ENCODE measurements at regions not wholly inside any gene's neighbourhood (a gene's known extent, or its start where the extent isn't known, plus 50 kb on each side); places are given as distances from the start of the nearest gene placed in this dataset.

DNA sequence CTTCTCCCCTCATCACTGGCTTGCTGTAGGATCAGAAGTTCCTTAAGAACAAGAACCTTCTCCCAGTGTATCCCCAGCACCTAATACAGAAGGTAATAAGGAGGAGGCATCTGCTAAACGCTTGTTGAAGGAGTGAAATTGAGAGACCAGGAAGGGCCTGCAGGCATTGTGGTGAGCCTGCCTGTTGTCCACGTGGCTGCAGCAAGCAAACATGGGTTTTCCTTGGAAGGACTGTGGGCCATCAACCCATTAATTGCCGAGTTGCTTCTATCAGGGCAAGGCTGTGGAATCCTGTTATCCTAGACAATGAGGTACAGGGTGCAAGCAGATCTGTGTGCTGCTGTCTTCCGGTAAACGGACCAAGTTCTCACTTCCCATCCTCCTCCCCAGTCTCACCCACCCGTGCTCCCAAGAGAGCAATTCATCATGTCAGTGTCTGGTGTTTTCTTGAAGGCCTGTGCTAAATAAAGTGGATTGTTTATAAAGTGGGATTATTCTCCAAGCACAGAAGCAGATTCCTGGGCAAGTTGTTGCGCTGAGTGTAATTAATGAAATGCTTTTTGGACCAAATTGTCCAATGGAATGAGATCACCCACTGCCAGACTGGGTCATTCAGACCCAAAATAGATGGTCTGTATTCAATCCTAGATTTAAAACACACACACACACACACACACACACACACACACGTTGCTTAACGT lies 164.6 kb upstream of the CDYL start:
- peak; percentile 30 for DNase-seq (ENCODE audit: low read depth)
- H3K4me3 ChIP-seq (ENCODE audit: low read depth, low read length) = no peak overlapping the region
- TF ChIP-seq POLR2A (IDR thresholded peaks at IDR 0.05; ENCODE audit: extremely low read depth, insufficient read length) (no peak), MYC (IDR thresholded peaks at IDR 0.05; ENCODE audit: low read depth, low read length) (no peak)

DNA sequence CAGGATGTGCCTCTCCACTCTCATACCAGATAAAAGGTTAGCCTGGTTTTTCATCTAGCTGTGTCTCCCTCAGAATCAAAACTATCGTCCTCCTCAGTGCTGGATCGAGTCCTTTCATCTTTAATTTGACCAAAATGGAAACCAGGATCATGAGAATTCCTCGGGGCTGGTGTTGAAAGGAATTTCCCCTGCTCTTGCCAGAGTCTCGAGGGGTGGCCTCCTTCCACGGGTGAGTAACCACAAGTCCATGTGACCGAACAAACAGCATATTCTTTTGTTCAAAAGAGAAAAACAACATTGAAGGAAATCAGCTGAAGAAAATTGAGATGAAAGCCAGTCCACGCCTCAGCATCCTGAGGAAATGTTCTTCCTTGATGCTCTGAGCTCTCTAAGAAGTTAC lies 165.9 kb upstream of the CDYL start:
- no peak overlapping the region for H3K4me3 ChIP-seq (ENCODE audit: low read depth, low read length)
- DNase-seq (ENCODE audit: low read depth) = no peak
- TF ChIP-seq, protein P1, sequence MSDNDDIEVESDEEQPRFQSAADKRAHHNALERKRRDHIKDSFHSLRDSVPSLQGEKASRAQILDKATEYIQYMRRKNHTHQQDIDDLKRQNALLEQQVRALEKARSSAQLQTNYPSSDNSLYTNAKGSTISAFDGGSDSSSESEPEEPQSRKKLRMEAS (IDR thresholded peaks at IDR 0.05; ENCODE audit: low read depth, low read length) = no peak

DNA sequence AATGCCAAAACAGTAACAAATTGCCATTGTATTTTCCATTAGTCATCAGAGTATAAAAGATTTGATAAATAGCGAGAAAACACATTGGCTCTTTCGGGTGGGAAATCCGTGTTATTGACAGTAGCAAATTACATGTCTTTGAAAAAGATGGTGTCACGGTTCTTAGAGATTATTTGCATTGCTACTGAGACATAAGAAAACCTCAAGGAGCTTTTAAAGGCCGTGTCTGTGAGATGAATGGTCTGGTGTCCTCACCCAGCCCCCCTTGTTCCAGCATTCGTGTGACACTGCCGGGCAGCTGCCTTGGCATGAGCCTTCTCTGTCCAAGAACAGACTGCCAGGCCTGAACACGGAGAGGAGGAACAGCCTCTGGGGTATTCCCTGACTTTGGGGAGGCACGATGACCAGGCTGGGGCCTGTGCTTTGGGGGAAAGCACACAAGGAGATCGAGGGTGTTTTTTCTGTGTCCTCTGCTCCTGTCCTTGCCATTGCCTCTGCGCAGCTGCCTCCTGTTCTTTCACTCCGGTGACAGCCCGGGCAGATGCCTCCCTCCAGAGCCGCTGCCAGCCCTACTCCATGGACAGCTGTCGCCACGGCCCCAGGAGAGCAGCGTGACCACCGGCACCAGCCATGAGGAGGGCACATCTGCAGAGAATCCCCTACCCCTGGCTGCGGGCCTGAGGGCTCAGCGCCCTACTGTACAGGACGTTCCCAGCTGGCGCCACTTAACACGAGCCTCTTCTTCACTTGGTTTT lies 167.7 kb upstream of the CDYL start:
- no peak for TF ChIP-seq MYC (IDR thresholded peaks at IDR 0.05; ENCODE audit: low read depth, low read length)
- TF ChIP-seq, protein P2, sequence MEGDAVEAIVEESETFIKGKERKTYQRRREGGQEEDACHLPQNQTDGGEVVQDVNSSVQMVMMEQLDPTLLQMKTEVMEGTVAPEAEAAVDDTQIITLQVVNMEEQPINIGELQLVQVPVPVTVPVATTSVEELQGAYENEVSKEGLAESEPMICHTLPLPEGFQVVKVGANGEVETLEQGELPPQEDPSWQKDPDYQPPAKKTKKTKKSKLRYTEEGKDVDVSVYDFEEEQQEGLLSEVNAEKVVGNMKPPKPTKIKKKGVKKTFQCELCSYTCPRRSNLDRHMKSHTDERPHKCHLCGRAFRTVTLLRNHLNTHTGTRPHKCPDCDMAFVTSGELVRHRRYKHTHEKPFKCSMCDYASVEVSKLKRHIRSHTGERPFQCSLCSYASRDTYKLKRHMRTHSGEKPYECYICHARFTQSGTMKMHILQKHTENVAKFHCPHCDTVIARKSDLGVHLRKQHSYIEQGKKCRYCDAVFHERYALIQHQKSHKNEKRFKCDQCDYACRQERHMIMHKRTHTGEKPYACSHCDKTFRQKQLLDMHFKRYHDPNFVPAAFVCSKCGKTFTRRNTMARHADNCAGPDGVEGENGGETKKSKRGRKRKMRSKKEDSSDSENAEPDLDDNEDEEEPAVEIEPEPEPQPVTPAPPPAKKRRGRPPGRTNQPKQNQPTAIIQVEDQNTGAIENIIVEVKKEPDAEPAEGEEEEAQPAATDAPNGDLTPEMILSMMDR (IDR thresholded peaks at IDR 0.05; ENCODE audit: low read depth, low read length) = no peak
- TF ChIP-seq, protein P1 (IDR thresholded peaks at IDR 0.05; ENCODE audit: low read depth, low read length) = no peak
- H3K4me3 ChIP-seq (ENCODE audit: low read depth, low read length) = no peak overlapping the region
- no peak for DNase-seq (ENCODE audit: low read depth)

DNA sequence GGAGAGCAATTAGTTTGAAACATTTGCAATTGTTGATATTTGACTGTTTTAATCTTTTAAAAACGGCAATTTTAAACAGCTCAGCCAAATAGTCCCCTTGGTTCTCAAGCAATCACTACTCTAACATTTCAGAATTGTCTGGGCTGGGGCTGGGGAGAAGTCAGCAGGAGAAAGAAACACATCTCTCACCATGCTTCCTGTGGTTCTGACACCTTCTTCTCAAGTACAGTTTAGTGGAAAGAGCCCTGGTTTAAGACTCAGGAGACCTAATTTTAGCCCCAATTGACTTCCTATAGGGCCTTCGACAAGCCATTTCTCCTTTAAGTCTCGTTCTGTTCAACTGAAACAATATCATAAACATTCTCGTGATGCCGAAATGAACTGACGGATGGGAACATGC lies 168.4 kb upstream of the CDYL start:
- no peak overlapping the region for H3K4me3 ChIP-seq (ENCODE audit: low read depth, low read length)
- no peak for DNase-seq (ENCODE audit: low read depth)
- TF ChIP-seq MYC (IDR thresholded peaks at IDR 0.05; ENCODE audit: low read depth, low read length) = no peak
- TF ChIP-seq, protein P2 (IDR thresholded peaks at IDR 0.05; ENCODE audit: low read depth, low read length) = no peak
- TF ChIP-seq, protein P1 (IDR thresholded peaks at IDR 0.05; ENCODE audit: low read depth, low read length) = no peak
- TF ChIP-seq POLR2A (IDR thresholded peaks at IDR 0.05; ENCODE audit: extremely low read depth, insufficient read length) = no peak

DNA sequence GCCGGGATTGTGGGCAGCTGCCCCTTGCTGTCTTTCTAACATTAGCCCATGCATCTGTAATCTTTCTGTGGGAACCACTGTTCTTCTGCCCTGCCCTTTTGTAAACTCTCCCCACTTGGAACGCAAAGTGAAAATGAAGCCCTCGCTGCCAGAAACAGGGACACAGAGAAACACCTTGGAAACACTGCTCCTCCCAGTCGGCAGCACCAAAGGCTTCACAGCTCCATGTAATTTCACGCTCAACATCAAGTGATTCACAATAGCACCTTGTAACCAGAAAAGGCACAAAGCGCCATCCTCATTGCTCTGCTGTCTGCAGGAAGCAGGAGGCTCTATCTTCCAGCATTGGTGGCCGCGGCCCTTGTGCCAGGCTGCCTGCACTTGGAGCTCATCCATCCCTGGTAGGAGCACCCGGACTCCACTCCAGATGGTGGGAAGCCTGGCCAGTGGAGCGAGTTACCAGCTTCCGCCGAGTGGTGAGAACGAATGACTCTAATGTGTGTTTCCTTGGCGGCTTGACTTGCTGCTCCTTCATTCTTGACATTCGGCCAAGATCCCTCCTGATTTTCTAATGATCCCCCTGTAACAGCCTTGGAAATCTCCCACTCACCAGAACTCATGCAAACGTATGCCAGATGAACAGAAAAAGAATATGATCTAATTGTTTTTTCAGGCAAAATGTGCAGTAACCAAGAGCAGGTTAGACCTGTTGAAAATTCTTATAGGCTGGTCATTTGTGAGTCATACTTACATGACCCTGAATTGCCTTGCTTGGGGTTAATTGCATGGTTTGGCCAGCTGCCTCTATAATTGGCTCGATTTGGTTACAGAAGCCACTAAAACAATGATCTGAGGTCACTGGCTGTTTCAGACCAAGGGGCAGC lies 169.1 kb upstream of the CDYL start:
- TF ChIP-seq, protein P1 (IDR thresholded peaks at IDR 0.05; ENCODE audit: low read depth, low read length) = no peak
- TF ChIP-seq POLR2A (IDR thresholded peaks at IDR 0.05; ENCODE audit: extremely low read depth, insufficient read length) (no peak), MYC (IDR thresholded peaks at IDR 0.05; ENCODE audit: low read depth, low read length) (no peak)
- TF ChIP-seq, protein P2 (IDR thresholded peaks at IDR 0.05; ENCODE audit: low read depth, low read length) = no peak
- DNase-seq (ENCODE audit: low read depth) = peak; percentile 15

DNA sequence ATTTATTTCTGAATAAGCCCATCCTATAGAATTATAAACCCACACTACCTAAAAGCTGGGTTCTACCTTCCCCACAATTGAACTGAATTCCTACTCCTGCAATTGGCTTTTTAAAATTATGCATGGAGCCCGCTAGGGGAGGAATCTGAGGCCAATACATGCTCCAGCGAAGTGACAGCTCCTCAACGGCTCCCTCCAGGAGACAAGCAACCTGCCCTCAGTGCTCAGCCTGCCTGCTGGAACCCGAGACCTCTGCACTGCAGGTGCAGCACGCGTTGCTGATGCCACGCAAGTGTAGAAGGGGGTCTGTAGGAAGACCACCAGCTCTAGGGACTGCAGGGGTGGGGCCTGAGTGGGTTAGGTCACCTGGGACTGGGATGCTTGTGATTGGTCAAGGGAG lies 170.2 kb upstream of the CDYL start:
- no peak for DNase-seq (ENCODE audit: low read depth)
- no peak overlapping the region for H3K4me3 ChIP-seq (ENCODE audit: low read depth, low read length)
- TF ChIP-seq MYC (IDR thresholded peaks at IDR 0.05; ENCODE audit: low read depth, low read length) = no peak
- TF ChIP-seq, protein P2 (IDR thresholded peaks at IDR 0.05; ENCODE audit: low read depth, low read length) = no peak
- TF ChIP-seq, protein P1 (IDR thresholded peaks at IDR 0.05; ENCODE audit: low read depth, low read length) = no peak
- no peak for TF ChIP-seq POLR2A (IDR thresholded peaks at IDR 0.05; ENCODE audit: extremely low read depth, insufficient read length)

More for the DNA sequence above, 169.1 kb upstream of the CDYL start:
- H3K4me3 ChIP-seq (ENCODE audit: low read depth, low read length) = no peak overlapping the region
